GM18517 (cell line): ENCODE measurements at regions not wholly inside any gene's neighbourhood (a gene's known extent, or its start where the extent isn't known, plus 50 kb on each side); places are given as distances from the start of the nearest gene placed in this dataset.
"Not testable (repeated sequence)": the region's sequence is repeated elsewhere in the genome, so short reads cannot be mapped to it uniquely, and the experiment has no call there.

Source experiments
- ATAC-seq: cut with Tn5 transposase; IDR thresholded peaks from one replicate; pipeline ENCODE4 v1.9.1; 2021; ENCODE audit warnings: mild to moderate bottlenecking, moderate library complexity; ENCODE audit not compliant: unreplicated experiment

- not testable (repeated sequence) for ATAC-seq
These were observed 73.5 kb downstream of the NPIPA8 start for GRCh38 chr16:18263046-18263445.

- ATAC-seq: not testable (repeated sequence)
These were observed 74.7 kb downstream of the NPIPA8 start for GRCh38 chr16:18261848-18262247.

GRCh38 chr16:18259496-18260176 lies 76.9 kb downstream of the NPIPA8 start:
- not testable (repeated sequence) for ATAC-seq

GRCh38 chr16:18252943-18253342 lies 83.6 kb downstream of the NPIPA8 start:
- ATAC-seq: not testable (repeated sequence)

GRCh38 chr16:18230505-18230904 lies 106.0 kb downstream of the NPIPA8 start:
- ATAC-seq: not testable (repeated sequence)

- ATAC-seq: not testable (repeated sequence)
These were observed 114.2 kb downstream of the NPIPA8 start for GRCh38 chr16:18222054-18223009.

- ATAC-seq: not testable (repeated sequence)
These were observed 118.8 kb downstream of the NPIPA8 start for GRCh38 chr16:18217741-18218140.

- ATAC-seq: not testable (repeated sequence)
These were observed 119.7 kb downstream of the NPIPA8 start for GRCh38 chr16:18216814-18217213.

- not testable (repeated sequence) for ATAC-seq
These were observed 122.7 kb downstream of the NPIPA8 start for GRCh38 chr16:18213810-18214209.

- not testable (repeated sequence) for ATAC-seq
These were observed 125.0 kb downstream of the NPIPA8 start for GRCh38 chr16:18211505-18211904.

- not testable (repeated sequence) for ATAC-seq
These were observed 131.8 kb downstream of the NPIPA8 start for GRCh38 chr16:18204786-18205185.

GRCh38 chr16:18204309-18204708 lies 132.2 kb downstream of the NPIPA8 start:
- not testable (repeated sequence) for ATAC-seq

GRCh38 chr16:18201511-18201910 lies 135.0 kb downstream of the NPIPA8 start:
- ATAC-seq: not testable (repeated sequence)

- not testable (repeated sequence) for ATAC-seq
These were observed 144.1 kb downstream of the NPIPA8 start for GRCh38 chr16:18192389-18192788.

GRCh38 chr16:18190179-18190578 lies 146.4 kb downstream of the NPIPA8 start:
- ATAC-seq: not testable (repeated sequence)

GRCh38 chr16:18184755-18185154 lies 151.8 kb downstream of the NPIPA8 start:
- ATAC-seq: not testable (repeated sequence)

- not testable (repeated sequence) for ATAC-seq
These were observed 155.5 kb downstream of the NPIPA8 start for GRCh38 chr16:18181028-18181427.

GRCh38 chr16:18173945-18174497 lies 162.5 kb downstream of the NPIPA8 start:
- ATAC-seq: not testable (repeated sequence)

GRCh38 chr16:18162293-18162692 lies 174.2 kb downstream of the NPIPA8 start:
- not testable (repeated sequence) for ATAC-seq

- ATAC-seq: not testable (repeated sequence)
These were observed 175.3 kb downstream of the NPIPA8 start for GRCh38 chr16:18161224-18161623.

GRCh38 chr16:18159185-18159584 lies 177.4 kb downstream of the NPIPA8 start:
- ATAC-seq: not testable (repeated sequence)
